GM21447 (cell line): ENCODE measurements at regions not wholly inside any gene's neighbourhood (a gene's known extent, or its start where the extent isn't known, plus 50 kb on each side); places are given as distances from the start of the nearest gene placed in this dataset.

Source experiments
- ATAC-seq: cut with Tn5 transposase; IDR thresholded peaks from one replicate; pipeline ENCODE4 v1.9.1; 2021; ENCODE audit not compliant: unreplicated experiment

DNA sequence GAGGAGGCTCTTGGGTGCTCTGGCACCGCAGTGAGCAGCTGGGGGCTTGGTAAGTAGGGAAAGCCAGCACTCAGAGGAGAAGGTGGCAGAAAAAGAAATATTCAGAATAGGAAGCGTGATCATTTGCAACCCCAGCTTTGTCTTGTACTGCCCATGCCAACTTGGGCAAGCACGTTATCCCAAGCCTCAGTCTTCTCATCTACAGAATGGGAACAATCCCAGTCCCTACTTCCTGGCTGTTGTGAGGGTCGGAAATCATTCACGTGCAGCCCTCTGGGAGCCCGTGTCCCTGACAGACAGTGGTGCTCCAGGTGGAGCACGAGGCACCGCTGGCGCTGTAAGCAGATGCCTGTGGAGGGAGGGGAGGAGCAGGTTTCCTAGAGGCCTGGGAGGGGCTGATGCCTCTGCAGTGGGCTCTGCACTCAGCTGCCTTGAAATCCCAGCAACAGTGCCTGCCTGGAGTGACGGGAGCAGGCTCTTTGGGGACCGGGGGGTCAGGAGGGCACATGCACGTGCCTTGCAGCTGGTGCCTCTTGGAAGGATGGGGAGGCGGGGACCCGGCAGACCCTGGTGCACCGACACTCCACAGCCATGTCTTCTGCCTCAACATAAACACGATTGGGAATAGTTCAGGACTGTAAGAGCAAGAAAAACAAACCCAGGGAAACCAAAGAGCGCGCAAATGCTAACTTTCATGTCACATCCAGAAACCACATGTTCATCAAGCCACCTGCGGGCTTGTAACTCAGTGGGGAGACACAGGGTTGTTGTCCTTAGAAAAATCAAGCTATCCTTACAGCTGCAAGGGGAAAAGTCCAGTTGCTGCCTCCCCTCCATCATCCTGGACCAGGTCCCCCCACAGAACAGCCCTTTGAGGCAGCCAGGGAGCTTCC is 86.5 kb upstream of the DIO3 start:
- ATAC-seq, result no peak

DNA sequence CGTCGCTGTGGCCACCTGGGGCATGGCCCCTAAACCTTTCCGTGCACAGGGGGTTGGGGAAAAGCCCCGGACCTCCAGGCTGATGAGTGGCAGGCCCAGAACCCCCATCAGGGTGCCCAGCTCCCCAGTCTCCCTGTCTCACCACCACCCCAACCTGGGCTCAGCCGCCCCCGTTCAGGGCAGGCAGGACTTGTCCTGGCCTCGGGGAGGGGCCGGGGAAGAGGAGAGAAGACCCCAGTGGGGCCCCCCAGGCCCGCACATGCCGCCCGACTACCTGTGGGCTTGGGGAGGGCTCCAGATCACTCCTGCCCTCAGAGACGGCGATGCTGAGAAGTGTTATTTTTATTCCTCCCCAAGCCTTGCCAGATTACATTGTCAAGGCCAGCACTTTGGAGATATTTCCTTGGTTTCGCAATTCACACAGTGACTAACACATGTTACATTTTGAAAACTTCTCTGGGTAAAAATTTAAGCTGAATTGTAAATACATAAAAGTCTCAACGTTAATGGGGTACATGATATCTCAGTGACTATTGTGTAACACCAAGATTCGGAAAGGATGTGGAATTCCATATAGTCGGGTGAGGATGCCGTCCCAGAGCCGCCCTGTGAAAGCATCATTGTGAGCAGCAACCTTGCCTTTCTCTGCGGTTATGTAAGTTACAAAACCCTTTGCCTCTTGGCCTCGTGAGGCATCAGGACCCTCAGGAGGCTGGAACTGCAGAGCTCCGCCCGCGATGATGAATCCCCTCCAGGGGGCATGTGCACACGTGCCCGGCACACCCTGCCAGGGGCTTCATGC is 85.6 kb upstream of the DIO3 start:
- no peak for ATAC-seq

DNA sequence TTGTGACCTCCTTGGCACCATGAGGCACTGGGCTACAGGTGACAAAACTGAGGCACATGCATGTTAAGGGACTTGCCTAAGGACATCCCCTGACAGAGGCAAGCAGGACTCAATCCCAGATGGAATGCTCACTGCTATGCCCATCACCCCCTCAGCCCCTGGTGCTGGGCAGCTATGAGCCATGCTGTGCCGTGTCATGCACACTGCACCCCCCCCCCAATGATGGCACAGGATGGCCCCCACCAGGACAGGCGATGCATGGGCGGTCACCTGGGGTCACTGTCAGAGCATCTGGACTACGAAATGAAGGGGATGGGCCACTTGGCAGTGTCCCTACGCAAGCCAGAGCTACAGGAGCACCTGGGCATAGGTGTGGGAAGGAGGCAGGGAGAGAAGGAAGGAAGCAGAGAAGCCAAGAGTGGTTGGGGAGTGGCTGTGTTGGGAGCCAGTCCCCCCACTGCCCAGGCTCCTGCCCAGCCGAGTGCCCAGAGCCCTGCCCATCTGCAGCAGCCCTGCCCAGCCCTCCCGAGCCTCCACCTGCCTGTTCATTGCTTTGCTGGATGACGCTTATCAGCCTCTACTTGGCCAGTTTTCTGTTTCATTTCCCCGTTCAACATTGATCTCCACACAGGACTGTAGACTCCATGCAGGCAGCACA is 84.9 kb upstream of the DIO3 start:
- no peak for ATAC-seq

DNA sequence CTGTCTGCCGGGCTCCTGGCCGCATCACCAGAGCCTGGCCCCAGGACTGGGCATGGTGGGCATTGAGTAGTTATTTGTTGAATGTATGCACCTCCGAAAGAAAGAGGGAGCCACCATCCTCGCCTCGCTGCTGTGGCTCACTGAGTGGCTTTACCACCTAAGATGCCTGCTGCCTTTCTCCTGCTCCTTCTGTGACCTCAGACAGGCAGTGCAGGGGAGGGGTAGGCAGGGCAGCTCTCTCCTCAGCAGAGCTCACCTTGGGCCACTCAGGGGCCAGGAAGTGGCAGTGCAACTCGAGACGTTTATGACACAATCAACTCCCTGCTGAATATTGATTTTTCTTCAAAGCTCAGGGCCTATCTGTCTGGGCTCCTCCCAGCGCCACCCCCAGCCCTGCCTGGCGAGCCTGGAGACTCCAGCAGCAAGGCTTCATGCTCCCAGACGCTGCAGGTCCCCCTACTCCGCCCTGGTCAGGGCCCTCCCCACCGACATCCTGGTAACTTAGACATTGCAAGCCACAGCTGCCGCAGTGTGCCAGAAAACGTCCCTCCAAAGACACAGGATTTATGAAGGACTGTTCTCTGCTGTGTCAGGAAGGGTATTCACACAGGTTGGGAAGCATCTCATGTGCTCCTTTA is 84.3 kb upstream of the DIO3 start:
- no peak for ATAC-seq

DNA sequence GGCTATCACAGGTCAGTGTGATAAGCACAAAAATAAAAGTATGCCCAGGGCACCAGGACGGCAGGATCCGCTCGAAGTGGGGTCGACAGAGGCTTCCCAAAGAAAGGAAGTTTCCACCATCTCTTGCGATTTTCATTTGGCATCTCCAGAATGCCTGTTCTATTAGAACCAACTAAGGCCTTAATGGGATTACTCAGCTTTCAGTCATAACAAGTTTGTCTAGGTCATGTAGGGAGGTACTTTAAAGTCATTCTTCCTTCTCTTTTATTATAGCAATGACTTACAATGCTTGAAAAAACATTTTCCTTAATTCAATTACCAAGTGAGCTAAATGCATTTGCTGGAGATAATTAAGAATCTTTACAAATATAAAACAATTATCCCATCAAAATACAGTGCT is 83.6 kb upstream of the DIO3 start:
- no peak for ATAC-seq

DNA sequence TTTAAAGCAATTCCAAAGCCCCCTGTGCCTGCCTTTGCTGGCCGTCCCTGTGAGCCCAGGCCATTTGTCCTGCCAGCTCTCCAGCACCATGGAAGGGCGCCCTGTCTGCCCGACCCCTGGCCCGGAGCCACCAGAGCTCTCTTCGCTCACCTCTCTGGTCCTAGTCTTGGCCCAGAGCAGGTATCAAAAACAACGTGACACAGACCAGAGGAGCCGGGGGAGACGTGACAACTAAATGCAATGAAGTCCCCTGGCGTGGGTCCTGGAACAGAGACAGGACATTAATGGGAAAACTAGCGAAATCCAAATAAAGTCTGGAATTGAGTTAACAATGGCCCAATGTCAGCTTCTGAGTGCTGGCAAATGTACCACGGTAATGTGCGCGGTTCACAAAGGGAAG is 83.2 kb upstream of the DIO3 start:
- no peak for ATAC-seq

DNA sequence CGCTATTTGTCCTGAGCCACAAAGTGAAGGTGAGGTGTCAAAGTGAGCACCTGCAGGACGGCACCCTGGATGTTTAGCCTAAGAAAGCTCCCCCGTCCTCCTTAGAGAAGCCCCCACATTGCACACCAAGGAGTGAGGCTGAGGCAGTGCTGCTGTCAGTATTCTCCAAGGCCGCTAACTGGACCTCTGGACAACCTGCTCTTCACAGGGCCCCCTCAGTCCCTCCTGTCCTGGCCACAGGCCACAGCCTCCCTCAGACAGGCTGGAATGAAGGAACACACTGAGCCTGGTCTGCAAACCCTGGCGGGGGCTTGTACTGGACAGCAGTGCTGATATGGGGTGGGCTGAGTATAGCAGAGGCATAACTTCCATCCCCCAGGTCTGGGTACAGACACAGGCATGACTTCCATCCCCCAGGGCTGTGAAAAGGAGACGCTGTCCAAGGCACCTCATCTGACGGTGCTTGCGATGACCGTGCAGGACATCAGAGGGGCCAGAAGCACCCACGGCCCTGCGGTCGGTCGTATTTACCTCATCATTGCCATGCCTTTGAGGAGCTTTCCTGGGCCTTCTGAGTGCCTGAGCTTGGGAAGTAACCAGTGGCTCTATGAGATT is 82.4 kb upstream of the DIO3 start:
- ATAC-seq, result no peak

DNA sequence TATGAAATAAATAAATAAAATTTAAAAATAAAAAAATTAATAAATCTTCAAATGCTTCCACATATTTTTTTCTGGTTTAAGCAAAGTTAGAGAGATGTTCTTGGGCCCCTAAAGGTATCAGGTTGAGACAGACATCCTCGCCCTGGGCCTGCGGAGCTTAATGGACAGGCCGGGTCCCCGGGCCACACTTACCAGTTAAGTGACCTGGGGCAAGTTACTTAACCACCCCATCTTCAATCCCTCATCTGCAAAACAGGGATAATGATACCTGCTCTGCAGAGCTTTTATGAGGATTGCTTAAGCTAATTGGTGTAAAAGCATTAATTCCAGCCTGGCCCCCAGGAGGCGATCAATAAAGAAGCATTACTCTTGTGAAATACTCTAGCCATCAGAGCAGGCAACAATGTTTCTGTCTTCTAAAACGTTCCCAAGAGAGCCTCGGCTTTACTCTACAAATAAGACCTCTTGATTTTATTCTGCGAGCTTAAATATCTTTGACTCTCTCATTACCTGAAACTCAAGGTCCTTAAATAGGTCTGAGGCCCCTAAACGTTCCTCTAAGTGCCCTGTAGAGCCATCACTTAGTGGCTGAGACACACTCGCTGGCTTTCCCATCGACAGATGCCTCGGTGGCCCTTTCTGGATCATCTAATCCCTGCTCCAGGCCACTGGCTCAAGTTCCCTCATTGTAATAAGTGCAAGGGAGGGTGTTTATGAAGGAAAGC is 81.1 kb upstream of the DIO3 start:
- ATAC-seq, result no peak

DNA sequence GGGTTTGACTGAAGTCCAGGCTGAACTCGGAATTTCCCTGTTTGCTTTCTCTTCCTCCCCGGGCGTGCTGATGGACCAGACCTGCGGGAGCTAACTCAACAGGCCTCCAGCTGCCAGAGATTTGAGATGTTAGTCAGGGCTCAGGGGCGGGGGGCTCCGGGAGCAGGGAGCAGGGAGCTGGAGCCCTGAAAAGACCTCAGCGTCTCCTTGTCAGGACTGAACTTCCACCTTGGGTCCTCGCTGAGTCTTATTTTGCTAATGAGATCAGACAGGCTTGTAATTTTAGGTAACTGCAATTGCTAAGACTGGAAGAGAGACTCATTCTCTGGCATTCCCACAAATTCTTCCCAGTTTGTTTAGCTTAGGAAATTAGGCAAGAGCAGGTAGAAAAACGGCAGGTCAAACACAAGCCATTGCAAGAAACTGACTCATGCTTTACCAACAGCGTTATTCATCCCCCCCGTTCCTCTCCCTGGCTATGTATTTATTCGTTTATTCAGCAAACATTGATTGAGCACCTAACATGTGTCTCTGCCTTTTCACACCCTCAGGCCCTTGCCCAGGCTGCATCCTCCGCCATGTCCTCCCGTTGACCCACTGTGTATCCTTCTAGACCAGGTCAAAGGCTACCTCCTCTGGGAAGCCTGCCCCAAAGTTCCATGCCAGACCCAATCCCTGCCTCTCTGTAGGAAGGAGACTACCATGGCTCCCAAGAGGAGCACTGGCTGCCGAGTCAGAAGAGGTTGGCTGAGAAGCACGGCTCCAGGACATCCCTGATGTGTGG is 80.4 kb upstream of the DIO3 start:
- no peak for ATAC-seq

DNA sequence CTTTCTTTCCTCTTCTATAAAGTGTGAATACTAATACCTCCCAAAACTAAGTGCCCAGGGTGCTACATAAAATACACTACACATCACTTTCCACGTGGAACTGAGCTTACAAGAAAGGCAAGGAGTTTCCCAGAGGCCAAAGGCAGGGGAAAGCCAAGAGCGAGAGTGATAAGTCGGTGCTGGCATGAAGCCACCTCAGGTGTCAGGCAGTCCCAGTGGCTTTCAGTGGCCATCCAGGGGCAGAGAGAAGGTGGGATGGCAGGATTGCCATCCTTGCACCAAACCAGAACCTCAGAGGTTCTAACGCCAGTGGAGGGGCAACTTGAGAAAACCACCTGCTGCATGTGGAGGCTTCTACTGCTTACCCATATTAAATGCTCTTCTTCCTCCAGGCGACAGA is 79.7 kb upstream of the DIO3 start:
- ATAC-seq, result no peak

DNA sequence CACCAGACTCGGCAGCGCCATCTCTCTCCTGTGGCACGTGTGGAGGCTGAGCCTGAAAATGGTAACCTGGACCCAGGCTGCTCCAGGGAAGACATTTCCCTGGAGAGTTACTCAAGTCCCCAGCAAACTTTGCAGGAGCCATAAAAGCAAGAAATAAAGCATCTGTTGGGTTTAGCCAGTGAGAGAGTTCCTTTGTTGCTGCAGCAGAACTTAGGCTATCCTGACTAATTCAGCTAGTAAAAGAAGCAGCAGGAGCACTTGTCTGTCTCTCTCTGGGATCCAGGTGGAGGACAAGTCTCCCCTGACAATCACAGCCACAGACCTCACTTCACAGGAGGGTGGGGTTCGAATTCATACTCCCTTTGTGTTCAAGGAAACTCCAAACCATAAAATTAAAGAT is 79.2 kb upstream of the DIO3 start:
- ATAC-seq, result no peak

DNA sequence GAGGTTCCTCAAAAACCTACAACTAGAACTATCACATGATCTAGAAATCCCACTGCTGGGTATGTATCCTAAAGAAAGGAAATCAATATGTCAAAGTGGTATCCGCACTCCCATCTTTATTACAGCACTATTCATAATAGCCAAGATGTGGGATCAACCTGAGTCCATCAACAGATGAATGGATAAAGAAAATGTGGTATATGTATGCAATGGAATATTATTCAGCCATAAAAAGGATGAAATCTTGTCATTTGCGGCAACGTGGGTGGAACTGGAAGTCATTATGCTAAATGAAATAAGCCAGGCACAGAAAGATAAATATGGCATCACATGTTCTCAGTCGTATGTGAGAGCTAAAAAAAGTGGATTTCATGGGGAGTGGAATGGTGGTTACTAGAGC is 77.5 kb upstream of the DIO3 start:
- ATAC-seq, result no peak

DNA sequence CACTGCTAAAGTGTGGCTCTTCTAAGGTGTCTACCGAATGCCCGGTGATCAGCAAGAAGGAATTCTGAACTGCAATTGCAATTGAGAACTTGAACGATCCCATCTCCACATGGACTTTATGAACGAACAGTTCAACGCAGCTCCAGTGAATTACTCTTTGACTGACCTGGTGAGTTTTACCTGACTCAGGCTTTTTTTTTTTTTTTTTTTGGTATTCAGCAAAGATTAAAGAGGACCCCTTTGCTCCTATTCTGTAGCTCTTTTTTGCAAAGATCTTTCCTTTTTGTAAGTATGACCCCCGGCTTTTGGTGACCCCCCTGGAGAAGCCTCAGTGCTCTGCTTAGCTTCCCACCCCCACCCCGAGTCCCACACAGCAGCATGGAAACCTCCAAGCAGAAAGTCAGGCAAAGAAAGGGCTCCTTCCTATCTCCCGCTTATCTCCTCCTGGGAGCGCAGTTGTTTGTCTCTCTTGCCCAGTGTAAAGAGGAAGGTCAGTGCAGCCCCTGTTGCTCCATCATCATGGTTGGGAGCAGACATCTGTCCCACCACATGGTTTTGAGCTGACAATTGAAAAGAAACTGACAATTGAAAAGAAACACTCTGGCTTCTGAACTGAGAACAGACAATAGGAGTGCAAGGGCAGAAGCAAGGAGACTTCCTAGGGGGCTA is 72.1 kb upstream of the DIO3 start:
- no peak for ATAC-seq

DNA sequence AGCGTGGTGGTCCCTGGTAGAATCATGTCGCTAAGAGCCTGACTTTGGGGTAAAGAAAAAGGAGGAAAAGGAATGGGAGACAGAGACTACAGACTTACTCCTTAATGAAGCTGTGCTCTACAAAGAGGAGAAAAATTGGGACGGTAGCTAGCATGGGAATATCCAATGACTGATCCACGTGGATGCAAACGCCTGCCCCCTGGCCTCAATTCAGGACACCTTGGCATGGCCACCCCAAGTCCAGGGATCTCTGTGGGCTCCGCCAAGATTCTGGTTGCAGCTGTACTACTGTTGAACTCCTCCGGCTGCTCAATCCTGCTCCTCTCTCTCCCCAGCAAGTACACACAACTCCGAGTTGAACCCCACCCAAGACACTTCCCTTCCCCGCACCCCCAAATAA is 70.5 kb upstream of the DIO3 start:
- ATAC-seq, result no peak

DNA sequence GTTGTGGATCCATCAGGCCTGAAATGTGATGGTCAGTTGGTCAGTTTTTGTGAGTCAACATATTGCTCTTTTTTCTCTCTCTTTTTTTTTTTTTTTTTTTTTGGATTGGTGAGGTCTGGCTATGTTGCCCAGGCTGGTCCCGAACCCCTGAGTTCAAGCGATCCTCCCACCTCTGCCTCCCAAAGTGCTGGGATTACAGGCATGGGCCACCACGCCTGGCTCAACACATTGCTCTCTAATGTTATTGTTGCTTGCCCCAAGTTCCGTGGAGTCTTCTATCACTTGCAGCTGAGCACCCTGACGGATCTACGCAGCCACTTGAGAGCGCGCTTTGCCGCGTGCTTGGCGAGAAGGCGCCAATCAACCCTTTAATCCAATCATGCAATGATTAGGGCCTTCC is 69.5 kb upstream of the DIO3 start:
- no peak for ATAC-seq

DNA sequence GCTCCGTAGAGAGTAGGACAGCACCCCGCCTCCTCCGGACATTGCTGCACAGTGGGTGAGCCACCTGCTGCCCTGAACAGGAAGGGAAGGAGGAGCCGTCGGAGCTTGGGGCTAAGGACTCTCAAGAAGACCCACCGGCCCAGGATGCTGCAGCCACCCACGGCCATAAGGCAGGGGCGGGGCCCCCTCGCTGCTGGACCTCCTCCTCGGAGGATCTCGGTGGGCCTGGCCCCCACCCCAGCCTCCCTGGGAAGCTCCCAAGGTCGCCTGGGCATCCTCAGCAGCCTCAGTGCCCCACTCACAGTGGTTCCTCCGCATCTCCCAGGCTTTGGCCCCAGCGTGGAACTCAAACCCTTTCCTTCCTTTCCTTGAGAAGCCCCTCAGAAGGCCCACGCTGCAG is 68.6 kb upstream of the DIO3 start:
- ATAC-seq, result no peak

DNA sequence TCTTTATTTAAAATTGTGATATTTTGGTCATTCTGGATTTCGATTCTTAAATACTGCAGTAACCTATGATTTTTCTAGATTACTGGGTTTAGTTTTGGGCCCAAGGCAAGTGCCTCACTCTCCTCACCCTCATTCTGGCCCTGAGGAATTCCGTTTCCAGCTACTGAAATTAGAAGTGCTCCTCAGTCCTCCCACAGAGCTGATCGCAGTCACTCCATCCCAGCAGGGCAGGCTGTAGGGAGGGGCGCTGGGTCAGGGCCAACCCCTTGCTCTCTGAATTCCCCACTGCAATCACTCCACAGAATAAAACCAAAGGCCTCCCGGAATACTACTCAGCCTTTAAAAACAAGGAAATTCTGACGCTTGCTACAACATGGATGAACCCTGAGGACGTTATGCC is 66.5 kb upstream of the DIO3 start:
- no peak for ATAC-seq

DNA sequence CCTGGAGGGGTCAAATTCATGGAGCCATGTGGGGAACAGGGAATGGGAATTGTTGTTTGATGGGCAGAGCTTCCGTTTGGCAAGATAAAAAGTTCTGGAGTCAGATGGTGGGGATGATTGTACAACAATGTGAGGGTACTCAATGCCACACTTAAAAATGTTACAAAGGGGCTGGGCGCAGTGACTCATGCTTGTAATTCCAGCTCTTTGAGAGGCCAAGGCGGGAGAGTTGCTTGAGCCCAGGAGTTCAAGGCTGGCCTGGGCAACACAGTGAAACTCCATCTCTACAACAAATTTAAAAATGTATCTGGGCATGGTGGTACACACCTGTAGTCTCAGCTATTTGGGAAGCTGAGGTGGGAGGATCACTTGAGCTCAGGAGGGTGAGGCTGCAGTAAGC is 66.0 kb upstream of the DIO3 start:
- ATAC-seq, result no peak
